ENCODE measurements at regions not wholly inside any gene's neighbourhood (a gene's known extent, or its start where the extent isn't known, plus 50 kb on each side); places are given as distances from the start of the nearest gene placed in this dataset.

GRCh38 chr5:54741711-54742110 lies 224.2 kb downstream of the SNX18 start:
- Mint-ChIP-seq H3K9me3 (ENCODE audit: low read depth, unreplicated experiment) (peaks cover 4% of the 10 kb centered on the region), H3K27ac (ENCODE audit: unreplicated experiment) (no peak overlapping the region), H3K27me3 (ENCODE audit: unreplicated experiment) (no peaks in the 10 kb centered on the region), H3K4me3 (ENCODE audit: low read depth, unreplicated experiment) (no peak overlapping the region), H3K4me1 (ENCODE audit: low read depth, unreplicated experiment) (peaks cover 21% of the 10 kb centered on the region), H3K36me3 (ENCODE audit: insufficient read depth, unreplicated experiment) (no peaks in the 10 kb centered on the region)
- no peak for DNase-seq
- no TSS peak for BruUV-seq (replicated peaks)
- CTCF ChIA-PET = interaction anchor here (1.2 kb wide), 1 partner anchor 12 kb away, joined by 3 read pairs; no protein-coding TSS in a partner anchor
- TF ChIP-seq, protein P1, sequence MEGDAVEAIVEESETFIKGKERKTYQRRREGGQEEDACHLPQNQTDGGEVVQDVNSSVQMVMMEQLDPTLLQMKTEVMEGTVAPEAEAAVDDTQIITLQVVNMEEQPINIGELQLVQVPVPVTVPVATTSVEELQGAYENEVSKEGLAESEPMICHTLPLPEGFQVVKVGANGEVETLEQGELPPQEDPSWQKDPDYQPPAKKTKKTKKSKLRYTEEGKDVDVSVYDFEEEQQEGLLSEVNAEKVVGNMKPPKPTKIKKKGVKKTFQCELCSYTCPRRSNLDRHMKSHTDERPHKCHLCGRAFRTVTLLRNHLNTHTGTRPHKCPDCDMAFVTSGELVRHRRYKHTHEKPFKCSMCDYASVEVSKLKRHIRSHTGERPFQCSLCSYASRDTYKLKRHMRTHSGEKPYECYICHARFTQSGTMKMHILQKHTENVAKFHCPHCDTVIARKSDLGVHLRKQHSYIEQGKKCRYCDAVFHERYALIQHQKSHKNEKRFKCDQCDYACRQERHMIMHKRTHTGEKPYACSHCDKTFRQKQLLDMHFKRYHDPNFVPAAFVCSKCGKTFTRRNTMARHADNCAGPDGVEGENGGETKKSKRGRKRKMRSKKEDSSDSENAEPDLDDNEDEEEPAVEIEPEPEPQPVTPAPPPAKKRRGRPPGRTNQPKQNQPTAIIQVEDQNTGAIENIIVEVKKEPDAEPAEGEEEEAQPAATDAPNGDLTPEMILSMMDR (IDR thresholded peaks at IDR 0.05; ENCODE audit: unreplicated experiment) = no peak
- intact Hi-C loops (cut with micrococcal nuclease; ENCODE audit: unreplicated experiment) = loop anchor here (2.0 to 5.0 kb wide), 2 partner anchors 39 to 97 kb away; no protein-coding TSS in a partner anchor

DNA sequence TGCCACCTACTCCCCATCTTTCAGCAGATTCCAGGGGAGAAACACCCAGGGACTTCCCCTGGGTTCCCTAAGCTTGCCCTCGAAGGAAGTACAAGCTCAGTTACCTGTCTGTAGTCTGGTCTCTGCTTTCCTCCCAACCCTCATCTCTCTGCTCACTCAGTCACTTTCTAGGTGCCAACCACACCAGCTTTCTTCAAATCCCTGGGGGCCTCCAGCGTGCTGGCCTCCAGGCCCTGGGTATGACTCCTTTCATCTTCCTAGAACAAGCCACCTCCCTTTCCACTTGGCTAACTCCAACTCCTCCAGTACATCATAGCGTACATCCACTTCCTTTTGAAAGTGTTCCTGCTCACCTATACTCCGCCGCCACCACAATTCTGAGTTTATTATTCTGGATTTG lies 222.6 kb downstream of the SNX18 start:
- CTCF ChIA-PET = no interaction called here
- H3K4me3 Mint-ChIP-seq (ENCODE audit: low read depth, unreplicated experiment) = no peak overlapping the region
- no peaks in the 10 kb centered on the region for H3K27me3 Mint-ChIP-seq (ENCODE audit: unreplicated experiment)
- TF ChIP-seq, protein P1 (IDR thresholded peaks at IDR 0.05; ENCODE audit: unreplicated experiment) = no peak
- peaks cover 4% of the 10 kb centered on the region for H3K9me3 Mint-ChIP-seq (ENCODE audit: low read depth, unreplicated experiment)
- no peak for DNase-seq
- H3K36me3 Mint-ChIP-seq (ENCODE audit: insufficient read depth, unreplicated experiment) = no peaks in the 10 kb centered on the region
- peaks cover 21% of the 10 kb centered on the region for H3K4me1 Mint-ChIP-seq (ENCODE audit: low read depth, unreplicated experiment)
- no TSS peak for BruUV-seq (replicated peaks)
- H3K27ac Mint-ChIP-seq (ENCODE audit: unreplicated experiment) = no peak overlapping the region
- intact Hi-C loops (cut with micrococcal nuclease; ENCODE audit: unreplicated experiment) = loop anchor here (5.0 kb wide), 1 partner anchor 38 kb away; no protein-coding TSS in a partner anchor

GRCh38 chr5:54739371-54739770 lies 221.8 kb downstream of the SNX18 start:
- H3K9me3 Mint-ChIP-seq (ENCODE audit: low read depth, unreplicated experiment) = peaks cover 4% of the 10 kb centered on the region
- DNase-seq = no peak
- H3K36me3 Mint-ChIP-seq (ENCODE audit: insufficient read depth, unreplicated experiment) = no peaks in the 10 kb centered on the region
- BruUV-seq (replicated peaks) = no TSS peak
- CTCF ChIA-PET = no interaction called here
- H3K4me1 Mint-ChIP-seq (ENCODE audit: low read depth, unreplicated experiment) = peaks cover 21% of the 10 kb centered on the region
- no peaks in the 10 kb centered on the region for H3K27me3 Mint-ChIP-seq (ENCODE audit: unreplicated experiment)
- H3K4me3 Mint-ChIP-seq (ENCODE audit: low read depth, unreplicated experiment) = no peak overlapping the region
- no peak overlapping the region for H3K27ac Mint-ChIP-seq (ENCODE audit: unreplicated experiment)
- intact Hi-C loops (cut with micrococcal nuclease; ENCODE audit: unreplicated experiment) = no loop called here
- TF ChIP-seq, protein P1 (IDR thresholded peaks at IDR 0.05; ENCODE audit: unreplicated experiment) = no peak

GRCh38 chr5:54738973-54739367 lies 221.4 kb downstream of the SNX18 start:
- Mint-ChIP-seq H3K9me3 (ENCODE audit: low read depth, unreplicated experiment) (peaks cover 4% of the 10 kb centered on the region), H3K36me3 (ENCODE audit: insufficient read depth, unreplicated experiment) (no peaks in the 10 kb centered on the region), H3K4me1 (ENCODE audit: low read depth, unreplicated experiment) (peaks cover 21% of the 10 kb centered on the region), H3K4me3 (ENCODE audit: low read depth, unreplicated experiment) (no peak overlapping the region), H3K27me3 (ENCODE audit: unreplicated experiment) (no peaks in the 10 kb centered on the region), H3K27ac (ENCODE audit: unreplicated experiment) (no peak overlapping the region)
- CTCF ChIA-PET = no interaction called here
- TF ChIP-seq, protein P1 (IDR thresholded peaks at IDR 0.05; ENCODE audit: unreplicated experiment) = no peak
- DNase-seq = no peak
- no TSS peak for BruUV-seq (replicated peaks)
- intact Hi-C loops (cut with micrococcal nuclease; ENCODE audit: unreplicated experiment) = no loop called here
